ENCODE measurements at regions not wholly inside any gene's neighbourhood (a gene's known extent, or its start where the extent isn't known, plus 50 kb on each side); places are given as distances from the start of the nearest gene placed in this dataset.

DNA sequence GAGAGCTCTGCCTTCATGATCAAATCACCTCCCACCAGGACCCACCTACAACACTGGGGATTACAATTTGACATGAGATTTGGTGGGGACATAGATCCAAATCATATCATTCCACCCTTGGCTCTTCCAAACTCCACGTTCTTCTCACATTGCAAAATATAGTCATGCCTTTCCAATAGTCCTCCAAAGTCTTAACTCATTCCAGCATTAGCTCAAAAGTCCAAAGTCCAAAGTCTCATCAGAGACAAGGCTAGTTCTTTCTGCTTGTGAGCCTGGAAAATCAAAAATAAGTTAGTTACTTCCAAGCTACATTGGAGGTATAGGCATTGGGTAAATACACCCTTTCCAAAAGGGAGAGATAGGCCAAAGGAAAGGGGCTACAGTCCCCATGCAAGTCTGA, 186.9 kb upstream of the PAPPA start:
- no peak for DNase-seq

DNA sequence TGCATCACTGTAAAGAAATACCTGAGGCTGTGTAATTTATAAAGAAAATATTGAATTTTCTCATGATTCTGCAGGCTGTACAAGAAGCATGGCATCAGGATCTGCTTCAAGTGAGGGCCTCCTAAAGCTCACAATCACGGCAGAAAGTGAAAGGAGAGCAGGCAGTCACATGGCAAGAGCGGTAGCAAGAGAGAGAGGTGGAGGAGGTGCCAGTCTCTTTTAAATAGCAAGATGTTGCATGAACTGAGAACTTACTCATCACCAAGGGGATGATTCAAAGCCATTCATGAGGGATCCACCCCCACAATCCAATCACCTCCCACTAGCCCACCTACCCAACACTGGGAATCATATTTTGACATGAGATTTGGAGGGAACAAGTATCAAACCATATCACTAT, 184.5 kb upstream of the PAPPA start:
- DNase-seq, result no peak

DNA sequence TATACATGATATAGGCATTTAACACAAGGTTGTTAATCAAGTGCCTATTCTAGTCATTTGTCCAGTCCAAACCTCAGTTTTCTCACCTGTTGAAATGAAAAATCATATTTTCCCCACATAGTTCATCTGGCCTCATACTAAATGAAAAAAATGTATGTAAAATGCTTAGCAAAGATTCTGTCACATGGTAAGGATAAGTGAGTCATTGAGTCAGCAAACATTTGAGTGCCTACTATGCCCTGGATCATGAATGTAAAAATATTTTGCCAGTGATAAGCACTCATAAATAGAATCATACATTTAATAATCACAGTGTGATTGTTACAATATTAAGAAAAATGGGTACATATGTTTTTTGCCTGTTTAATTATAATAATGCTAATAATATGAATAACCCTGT, 181.2 kb upstream of the PAPPA start:
- DNase-seq, result no peak

DNA sequence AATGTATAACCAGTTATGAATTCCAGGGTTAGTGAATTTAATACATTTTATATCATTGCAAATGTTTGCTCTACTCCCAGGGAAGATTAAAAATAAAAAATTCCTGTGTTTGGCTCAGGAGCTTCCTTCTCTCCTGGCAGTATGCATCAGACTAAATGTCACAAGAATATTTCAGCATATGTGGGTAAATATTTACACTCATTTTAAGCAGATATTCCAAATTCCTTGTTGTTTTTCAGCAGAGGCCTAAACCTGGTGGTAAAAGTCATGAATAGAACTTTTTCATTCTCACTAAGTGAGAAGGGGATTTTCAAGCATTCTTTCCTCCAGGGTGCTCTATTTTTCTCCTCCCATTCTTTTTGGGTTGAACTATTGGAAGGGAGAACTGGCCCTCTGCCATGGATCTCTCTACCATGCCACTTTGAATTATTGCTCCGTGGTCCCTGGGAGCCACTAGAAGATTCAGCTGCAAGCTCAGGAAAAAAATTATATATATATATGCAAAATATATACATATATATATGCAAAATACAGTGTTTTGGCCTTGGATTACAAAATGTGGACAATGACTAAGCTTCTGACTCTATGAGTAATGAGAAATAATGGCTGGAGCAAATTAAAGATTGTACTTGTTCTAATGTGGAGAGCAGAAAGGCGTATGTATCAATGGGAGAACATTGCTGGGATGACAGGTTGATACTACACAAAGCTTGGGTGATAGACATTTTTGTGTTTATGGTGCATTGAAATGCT, 180.6 kb upstream of the PAPPA start:
- no peak for DNase-seq

DNA sequence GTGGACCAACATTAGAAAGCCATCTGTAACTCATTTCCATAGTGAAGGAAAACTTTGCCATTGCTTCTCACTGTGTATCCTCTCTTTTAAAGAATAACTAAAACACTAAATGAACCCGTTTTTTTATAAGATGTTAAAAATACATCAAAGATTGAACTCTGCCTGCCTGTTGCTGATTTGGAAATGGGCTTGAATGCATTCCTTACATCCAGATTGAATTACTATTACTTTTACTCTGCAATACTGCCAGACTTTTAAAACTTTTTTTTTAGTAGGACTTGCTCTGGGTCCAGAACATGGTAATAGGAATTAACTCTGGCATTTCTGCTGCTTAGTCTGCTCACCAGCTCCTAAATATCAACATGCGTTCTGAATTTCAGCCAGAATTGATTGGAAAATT, 176.8 kb upstream of the PAPPA start:
- no peak for DNase-seq

DNA sequence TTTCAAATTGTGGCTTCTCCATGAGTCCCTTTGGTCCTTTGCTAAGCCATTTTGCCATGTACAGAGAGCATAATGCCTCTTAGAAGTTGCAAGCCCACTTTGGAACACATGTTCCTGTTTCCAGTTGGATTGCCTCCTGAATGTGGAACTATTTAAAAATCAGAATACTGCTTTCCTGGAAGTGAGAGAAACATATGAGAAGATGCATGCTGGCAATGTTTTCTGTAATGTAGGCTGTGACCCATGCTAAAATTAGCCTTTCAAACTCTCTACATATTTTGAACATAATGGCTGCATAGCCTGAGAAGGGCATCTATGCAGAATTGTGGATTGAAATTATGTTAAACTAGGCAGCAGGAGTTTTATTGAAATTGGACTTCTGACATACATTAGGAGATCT, 175.5 kb upstream of the PAPPA start:
- no peak for DNase-seq

DNA sequence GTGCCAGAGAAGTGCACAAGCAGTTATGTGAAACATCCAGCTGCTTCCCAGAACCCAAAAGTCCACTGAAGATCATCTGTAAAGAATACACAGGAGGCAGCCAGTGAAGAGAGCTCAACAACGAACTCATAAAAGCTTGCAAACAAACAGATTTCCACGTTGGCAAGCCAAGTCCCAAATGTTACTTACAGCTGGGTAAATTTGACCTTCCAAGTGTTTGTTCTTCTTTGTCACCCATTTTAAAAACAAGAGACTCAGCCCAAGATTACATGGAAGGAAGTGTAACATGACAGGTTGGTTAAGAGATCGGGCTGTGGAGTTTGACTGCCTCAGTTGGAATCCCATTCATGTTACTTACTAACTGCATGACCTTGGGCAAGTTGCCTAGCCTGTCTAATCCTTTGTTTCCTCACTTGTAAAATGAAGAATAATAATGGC, 174.9 kb upstream of the PAPPA start:
- no peak for DNase-seq

DNA sequence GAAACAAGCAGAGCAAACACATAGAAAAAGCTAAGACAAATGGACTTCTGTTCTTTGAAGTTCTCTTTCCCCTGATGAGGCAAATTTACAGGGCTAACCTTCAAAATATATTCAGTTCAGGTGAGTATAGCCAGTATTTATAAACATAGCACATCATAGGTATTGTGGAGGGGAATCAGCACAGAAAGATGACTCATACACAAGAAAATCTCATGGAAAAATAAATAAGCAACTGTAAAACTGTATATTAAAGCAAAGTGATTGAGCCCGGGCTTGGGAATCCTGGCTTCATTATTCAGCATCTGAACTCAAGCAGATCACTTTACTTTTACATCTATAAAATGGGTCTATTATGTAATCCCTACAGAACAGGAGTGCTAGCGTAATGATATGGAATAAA, 173.5 kb upstream of the PAPPA start:
- no peak for DNase-seq

DNA sequence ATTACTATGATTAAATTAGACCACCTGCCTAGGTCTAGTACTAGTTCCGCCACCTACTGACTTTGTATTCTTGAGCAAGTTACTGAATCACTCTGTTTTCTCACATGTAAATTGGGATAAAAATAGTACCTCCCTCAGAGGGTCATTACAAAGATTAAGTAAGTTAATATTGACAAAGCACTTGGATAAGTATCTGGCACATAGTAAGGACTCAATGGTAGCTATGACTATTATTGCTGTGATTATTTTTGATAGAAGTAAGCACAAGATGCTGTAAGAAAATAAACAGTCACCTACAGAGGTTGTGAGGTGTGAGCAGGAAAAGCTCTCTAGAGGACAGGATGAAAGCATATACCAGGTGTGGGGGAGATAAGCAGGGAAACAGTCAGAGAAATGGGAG, 173.1 kb upstream of the PAPPA start:
- DNase-seq, result no peak

DNA sequence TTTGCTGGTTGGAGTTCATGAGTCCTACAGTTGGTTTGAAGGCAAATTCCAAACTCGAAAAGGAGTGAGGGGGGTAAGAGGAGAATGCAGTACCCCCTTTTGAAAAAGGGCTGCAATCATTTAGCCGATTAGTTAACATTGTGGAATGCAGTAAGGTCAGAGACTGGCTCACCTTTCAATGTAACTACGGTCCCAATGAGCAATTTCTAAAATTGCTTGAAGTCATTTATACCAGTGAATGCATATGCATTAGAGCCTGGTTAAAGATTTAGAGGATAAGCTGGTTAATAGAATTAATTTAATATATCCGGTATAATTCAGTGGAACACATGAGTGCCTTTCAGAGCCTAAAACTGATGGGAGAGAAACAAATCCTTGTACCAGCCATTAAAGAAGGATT, 172.6 kb upstream of the PAPPA start:
- DNase-seq, result no peak

DNA sequence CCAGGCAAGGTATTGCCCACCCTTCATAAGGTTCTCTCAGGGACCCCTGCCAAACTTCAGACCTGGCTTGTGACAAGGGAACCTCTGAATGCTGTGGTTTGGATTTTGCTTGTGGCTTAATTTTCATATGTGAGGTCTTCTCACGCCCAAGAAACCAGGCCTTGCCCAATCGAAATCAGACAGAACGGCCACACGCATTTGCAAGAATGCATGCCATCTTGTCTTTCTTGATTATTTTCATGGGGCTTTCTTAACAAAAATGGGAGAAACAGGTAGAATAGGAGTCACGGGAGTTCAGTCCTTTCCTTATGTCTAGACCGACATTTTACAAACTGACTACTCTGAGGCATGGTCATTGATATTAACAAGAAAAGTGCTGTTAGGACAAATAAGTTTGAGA, 170.2 kb upstream of the PAPPA start:
- no peak for DNase-seq

DNA sequence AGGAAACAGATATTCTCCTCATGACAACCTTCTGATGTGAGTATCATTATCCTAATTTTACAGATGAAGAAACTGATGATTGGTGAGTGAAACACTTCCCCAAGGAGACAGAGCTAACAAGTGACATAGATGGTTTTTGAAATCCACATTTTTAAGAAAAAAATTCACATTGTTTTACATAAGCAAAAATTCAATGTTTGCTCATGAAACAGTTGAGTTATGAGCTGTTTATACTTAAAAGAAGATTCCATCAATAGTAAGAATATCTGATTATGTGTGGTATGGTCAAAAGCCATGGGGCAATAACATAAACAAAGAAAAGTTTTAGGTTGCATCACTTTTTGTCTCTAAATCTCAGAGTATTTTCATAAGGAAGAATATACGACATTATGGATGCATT, 167.9 kb upstream of the PAPPA start:
- DNase-seq, result no peak

DNA sequence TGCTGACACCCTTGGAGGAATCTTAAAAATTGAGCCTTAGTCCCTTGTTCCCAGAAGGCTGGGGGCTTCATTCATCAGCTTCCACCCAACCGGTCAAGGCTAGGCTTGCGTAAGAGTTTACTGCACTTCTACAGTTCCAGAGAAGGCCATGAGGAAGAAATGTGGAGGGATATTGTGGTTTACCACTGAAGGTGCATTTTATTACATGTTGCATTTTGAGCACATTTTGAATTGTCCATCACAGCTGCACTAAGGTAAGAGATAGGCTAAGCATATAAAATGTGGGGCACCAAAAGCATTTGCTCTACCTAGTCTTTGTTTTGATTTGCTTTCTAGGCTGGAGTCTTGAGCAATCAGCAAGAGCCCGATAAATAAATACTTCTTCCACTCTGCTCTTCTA, 167.1 kb upstream of the PAPPA start:
- no peak for DNase-seq

DNA sequence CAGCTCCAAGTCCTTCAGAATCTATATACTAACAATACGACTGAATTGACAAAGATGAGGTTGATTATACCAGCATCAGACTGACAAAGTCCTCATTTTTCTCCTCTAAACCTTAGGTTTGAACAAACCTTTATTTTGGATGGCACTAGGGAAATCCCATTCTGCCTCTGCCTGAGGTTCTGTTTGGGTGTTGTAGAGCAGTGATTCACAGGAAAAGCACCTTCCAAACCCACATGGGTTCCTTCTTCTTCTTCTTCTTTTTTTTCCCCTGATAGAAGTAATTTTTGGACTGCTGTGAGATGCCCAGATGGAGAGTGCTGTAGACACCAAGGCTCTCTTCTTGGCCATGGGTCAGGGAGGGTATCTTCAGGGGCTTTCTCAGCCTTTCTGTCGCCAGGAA, 164.9 kb upstream of the PAPPA start:
- DNase-seq, result no peak

DNA sequence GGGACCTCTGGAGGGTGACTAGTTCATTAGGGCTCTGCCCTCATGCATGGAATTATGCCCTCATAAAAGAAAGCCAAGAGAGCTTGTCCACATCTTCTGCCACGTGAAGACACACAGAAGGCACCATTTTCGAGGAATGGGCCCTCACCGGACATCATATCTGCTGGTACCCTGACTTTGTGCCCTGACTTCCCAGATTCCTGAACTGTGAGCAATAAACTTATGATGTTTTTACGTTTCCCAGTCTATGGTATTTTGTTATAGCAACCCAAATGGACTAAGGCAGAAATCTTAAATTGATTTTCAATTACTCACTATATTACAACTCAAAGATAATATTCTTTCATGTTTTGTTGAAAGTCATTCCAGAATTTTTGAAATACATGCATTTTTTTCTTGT, 163.8 kb upstream of the PAPPA start:
- no peak for DNase-seq

DNA sequence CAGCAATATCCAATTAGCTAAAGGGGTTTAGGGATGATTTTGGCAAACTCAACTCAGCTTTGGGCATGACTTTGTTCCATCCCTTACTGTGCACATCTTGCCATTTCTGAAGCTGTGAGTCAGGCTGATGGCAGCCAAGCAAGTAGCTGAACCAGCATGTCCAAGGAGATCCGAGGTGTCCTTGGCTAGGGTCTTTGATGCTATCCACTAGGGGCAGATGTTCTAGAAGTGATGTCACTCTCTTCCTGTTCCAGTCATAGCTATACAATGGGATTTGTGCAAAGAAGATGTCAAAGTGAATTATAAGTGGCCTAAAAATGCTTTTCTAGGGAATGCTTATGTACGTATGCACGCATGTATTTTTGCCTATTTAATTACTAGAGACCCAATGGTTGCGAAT, 160.8 kb upstream of the PAPPA start:
- no peak for DNase-seq

DNA sequence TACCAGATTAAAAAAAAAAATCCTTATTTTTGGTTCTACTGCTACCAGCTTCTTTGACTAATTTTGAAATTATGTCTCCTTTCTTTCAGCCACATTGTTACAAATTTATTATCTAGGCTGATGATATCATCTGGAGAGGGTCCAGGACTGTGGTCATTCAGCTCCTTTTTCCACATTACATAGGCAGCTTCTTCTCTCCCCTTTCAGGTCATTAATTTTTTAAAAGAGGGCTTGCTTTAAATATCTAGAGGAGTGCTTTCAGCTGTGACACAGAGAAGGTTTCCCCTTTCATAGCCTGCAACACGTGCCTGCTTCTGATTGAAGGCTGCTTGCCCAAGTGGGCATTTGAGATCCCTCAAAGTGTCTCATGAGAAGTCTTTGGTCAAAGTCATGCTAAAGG, 155.7 kb upstream of the PAPPA start:
- DNase-seq, result no peak

DNA sequence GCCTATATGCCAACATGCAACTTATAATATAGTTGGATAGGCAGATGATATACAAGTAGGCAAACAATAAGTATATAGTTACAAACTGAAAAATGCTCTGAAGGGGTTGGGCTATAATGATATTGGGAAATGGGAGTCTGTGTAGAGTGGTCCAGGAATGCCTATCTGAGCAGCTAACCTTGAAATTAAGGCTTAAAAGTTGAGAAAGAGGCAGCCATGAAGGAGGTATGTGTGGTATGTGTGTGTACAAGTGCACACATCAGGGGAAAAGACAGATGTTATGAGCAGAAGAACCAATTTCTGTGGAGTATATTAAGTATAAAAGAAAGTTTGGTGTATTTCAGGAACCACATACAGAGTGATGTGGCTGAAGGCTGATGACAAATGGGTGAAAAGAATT, 154.9 kb upstream of the PAPPA start:
- DNase-seq, result no peak

DNA sequence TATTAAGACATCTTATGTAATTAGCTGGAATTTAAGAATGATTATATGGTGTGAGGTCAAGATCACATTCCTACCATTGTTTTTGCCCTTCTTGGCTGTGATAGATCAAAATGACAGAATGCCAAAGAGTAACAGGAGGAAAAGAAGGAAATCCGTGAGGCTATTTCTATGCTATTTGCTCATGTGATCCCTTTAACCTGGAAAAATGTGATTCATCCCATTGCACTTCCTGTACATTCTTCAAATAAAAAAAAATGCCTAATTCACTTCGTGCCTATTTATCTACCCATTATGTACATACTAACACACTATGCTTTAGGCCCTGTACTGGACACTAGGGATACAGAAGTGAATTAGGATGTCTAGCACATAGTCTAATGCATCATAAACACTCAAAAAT, 154.1 kb upstream of the PAPPA start:
- DNase-seq, result no peak

DNA sequence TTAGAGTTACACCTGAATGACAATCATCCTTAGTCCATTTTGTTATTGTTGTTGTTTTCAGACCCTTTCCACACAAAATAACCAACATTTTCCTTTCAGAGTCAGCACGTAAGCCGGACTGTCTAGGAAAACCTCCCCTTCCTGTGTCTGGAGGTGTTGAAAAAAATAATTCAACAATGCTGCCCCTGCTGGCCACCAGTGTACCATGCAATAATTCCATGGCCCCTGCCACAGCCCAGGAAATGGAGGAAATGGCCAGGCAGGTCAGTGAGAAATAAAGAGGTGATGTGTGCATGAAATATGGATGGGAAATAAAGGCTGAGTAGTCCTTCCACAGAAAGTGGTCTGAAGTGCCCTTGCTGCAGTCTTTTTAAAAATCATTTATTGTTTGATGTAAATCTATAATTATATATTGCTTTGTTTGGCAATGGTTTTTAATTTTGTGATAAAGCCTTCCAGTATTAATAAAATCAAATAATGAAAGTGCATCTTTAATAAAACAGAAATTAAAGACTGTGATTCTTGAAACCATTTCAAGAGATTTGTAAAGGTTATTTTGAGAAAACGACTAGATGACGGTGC, 152.8 kb upstream of the PAPPA start:
- no peak for DNase-seq

DNA sequence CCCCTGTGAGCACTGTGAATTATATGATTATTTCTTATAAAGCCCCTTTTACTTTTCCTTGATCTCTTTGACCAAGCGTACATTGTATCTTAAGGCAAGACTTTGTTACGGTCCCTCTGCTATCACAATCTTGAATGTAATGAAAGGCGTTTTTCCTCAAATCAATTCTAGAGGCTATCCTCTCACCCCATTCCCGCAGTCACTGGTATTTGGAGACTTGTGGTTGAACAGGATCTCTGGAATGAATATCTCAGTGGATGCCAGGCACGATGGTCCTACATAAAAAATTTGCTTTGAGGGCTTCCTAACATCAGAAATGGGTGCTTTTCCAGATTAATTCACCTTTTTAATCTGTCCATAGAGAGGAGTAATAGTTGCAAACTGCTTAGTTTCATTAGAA, 151.4 kb upstream of the PAPPA start:
- DNase-seq, result no peak

DNA sequence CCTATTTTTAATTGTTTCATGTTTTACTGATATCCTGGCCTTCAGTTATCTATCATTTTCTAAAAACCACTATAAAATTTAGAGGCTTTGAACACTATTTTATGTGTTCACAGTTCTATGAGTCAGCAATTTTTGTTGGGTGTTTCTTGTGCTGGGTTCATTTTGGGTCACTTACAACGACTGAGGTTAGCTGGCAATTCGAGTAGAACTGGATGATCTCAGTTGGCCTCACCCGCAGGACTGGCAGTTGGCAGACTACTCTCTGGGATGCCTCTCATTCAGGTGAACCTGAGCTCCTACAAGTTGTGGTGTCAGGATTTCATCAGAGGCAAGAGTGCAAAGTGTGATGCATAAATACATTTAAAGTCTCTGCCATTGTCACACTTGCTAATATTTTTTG, 151.0 kb upstream of the PAPPA start:
- no peak for DNase-seq

DNA sequence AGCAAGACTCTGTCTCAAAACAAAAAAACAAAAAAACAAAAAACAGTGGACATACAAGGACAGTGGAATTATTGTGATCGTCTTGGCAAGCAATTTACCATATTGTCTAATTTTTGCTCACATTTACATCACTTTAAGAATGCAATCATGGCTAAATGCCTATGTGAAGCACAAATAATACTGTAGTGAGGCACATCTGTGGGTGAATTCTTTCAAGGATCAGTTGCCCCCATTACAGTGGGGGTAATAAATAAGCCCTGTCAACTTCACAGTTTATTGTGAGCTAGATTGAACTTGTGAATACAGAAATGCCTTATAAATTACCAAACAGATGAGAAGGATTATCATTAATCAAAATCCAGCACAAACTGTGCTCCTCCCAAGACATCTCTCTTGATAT, 150.2 kb upstream of the PAPPA start:
- DNase-seq, result no peak

DNA sequence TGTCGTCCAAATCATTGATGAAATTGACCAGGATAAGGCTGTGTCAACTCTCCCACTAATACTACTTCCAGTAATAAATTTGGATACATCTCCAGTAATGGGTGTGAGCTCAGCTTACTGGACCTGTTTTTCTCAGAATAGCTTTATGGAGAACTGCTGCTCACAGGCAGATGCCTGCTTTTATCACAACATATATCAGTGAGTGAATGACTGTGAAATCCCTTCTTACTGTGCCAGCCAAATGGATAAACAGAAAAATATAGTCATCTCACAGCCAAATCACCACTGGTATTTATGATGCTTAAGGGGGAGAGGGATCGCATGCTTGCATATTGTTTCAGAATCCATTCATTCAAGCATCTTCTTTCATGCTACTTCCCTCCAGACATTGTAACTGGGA, 148.4 kb upstream of the PAPPA start:
- DNase-seq, result no peak

DNA sequence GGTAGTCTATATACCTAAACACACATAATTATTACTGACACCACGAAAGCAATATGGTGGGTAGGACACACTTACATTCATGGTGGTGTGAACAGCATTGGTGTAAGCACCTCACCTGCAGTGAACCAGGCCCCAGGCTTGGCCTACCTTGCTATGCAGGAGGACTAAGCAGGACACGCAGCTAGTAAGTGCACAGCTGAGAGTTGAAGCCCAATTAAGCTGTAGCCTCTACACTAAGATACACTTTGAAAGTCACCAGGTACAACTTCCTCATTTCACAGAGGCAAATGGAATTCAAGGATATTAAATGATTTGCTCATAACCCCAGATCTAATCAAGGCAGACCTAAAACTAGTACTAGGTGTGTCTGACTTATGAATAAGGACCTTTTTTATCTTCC, 145.8 kb upstream of the PAPPA start:
- no peak for DNase-seq
